ENCODE measurements at regions not wholly inside any gene's neighbourhood (a gene's known extent, or its start where the extent isn't known, plus 50 kb on each side); places are given as distances from the start of the nearest gene placed in this dataset.

- TF ChIP-seq CTCF (IDR thresholded peaks at IDR 0.05) (no peak), POLR2A (IDR thresholded peaks at IDR 0.05) (no peak)
Measured at GRCh38 chr4:58561170-58561569, 1451.0 kb upstream of the IGFBP7 start.

All from heart left ventricle (tissue), 13 donors.